ENCODE measurements at regions not wholly inside any gene's neighbourhood (a gene's known extent, or its start where the extent isn't known, plus 50 kb on each side); places are given as distances from the start of the nearest gene placed in this dataset.

DNA sequence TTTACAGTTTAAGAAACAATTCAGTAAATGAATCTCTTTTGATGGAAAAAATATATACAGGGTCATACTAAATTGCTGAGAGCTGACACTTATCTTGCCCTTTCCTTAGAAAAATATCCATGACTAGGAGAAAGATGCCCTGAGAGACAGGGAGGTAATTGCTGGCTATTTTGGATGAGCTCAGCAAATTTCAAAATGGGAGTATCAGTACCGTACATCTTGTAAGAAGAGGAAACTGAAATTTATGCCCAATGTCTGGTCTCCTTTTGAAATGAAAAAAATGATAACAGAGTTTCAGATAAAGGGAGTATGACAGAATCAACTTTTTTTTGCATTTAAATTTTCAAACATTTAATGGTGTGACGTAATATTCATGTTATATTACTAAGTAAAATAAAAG, 415.8 kb upstream of the CDH10 start:
- no peaks in the 10 kb centered on the region for H3K4me1 Mint-ChIP-seq
- Histone ChIP-seq H3K9me3 (ENCODE audit: low read length) (no peaks in the 10 kb centered on the region), H3K4me1 (ENCODE audit: insufficient read depth, low read length) (no peaks in the 10 kb centered on the region), H3K27ac (ENCODE audit: low read depth, low read length) (no peak overlapping the region), H3K27me3 (ENCODE audit: insufficient read depth, low read length, poor library complexity, severe bottlenecking) (no peaks in the 10 kb centered on the region), H3K36me3 (ENCODE audit: insufficient read depth, low read length) (no peaks in the 10 kb centered on the region), H3K4me3 (ENCODE audit: low read length) (no peak overlapping the region)
- ChIA-PET POLR2A (no interaction called here), CTCF (no interaction called here)
- no peaks in the 10 kb centered on the region for H3K27me3 Mint-ChIP-seq
- H3K9me3 Mint-ChIP-seq, result peaks cover 7 to 31% (median 10%) of the 10 kb centered on the region in 5 donors
- no peak overlapping the region for H3K4me3 Mint-ChIP-seq
- H3K27ac Mint-ChIP-seq, result no peak overlapping the region
- DNase-seq, result no peak
- H3K36me3 Mint-ChIP-seq, result no peaks in the 10 kb centered on the region

DNA sequence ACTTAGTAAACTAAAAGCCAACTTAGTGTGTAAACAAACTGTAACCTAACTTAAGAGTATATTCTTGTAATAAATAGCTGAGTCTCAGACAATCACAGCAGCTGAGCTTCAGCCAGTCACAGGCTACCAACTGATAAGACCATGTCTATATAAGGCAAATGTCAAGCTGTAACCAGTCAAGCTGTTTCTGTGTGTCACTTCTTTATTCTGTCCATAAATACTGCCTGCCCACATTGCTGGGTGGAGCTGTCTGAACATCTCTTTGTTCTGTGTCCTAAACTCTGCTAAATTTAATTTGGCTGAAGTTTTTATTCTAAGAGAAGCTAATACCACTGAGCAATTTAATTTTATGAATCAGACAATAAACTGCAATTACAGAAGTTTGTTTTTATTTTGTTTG, 412.1 kb upstream of the CDH10 start:
- Mint-ChIP-seq H3K4me1 (no peaks in the 10 kb centered on the region), H3K27me3 (no peaks in the 10 kb centered on the region)
- CTCF ChIA-PET, result no interaction called here

DNA sequence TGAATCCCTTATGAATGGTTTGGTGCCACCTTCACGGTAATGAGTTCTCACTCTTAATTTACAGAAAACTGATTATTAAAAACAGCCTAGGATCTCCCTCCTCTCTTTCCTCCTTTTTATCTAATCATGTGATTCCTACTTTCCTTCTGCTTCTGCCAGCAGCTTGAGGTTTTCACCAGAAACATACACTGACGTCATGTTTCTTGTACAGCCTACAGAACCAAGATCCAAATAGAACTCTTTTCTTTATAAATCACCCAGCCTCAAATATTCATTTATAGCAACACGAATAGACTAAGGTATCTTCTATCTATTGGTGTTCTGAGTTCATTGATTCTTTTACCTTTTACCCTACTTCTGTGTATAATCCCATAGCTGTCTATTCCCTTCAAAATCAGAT, 388.9 kb upstream of the CDH10 start:
- Histone ChIP-seq H3K9me3 (ENCODE audit: low read length) (peaks cover 3% of the 10 kb centered on the region), H3K4me3 (ENCODE audit: low read length) (no peak overlapping the region), H3K27ac (ENCODE audit: low read depth, low read length) (no peak overlapping the region), H3K27me3 (ENCODE audit: insufficient read depth, low read length, poor library complexity, severe bottlenecking) (no peaks in the 10 kb centered on the region), H3K36me3 (ENCODE audit: insufficient read depth, low read length) (no peaks in the 10 kb centered on the region), H3K4me1 (ENCODE audit: insufficient read depth, low read length) (no peaks in the 10 kb centered on the region)
- peaks cover 10 to 44% (median 20%) of the 10 kb centered on the region in 5 donors for H3K9me3 Mint-ChIP-seq
- POLR2A ChIA-PET, result no interaction called here
- no peaks in the 10 kb centered on the region for H3K36me3 Mint-ChIP-seq
- no peak for DNase-seq
- no peaks in the 10 kb centered on the region for H3K4me1 Mint-ChIP-seq
- H3K27me3 Mint-ChIP-seq, result no peaks in the 10 kb centered on the region
- no peak overlapping the region for H3K27ac Mint-ChIP-seq
- CTCF ChIA-PET, result no interaction called here
- no peak overlapping the region for H3K4me3 Mint-ChIP-seq

More for the DNA sequence above, 412.1 kb upstream of the CDH10 start:
- Mint-ChIP-seq H3K4me3 (no peak overlapping the region), H3K9me3 (peaks cover 0 to 36% (median 10%) of the 10 kb centered on the region in 5 donors), H3K27ac (no peak overlapping the region), H3K36me3 (no peaks in the 10 kb centered on the region)
- no peak for DNase-seq
- Histone ChIP-seq H3K36me3 (ENCODE audit: insufficient read depth, low read length) (no peaks in the 10 kb centered on the region), H3K27me3 (ENCODE audit: insufficient read depth, low read length, poor library complexity, severe bottlenecking) (no peaks in the 10 kb centered on the region), H3K4me3 (ENCODE audit: low read length) (no peak overlapping the region), H3K27ac (ENCODE audit: low read depth, low read length) (no peak overlapping the region), H3K4me1 (ENCODE audit: insufficient read depth, low read length) (no peaks in the 10 kb centered on the region), H3K9me3 (ENCODE audit: low read length) (no peaks in the 10 kb centered on the region)
- POLR2A ChIA-PET, result no interaction called here

DNA sequence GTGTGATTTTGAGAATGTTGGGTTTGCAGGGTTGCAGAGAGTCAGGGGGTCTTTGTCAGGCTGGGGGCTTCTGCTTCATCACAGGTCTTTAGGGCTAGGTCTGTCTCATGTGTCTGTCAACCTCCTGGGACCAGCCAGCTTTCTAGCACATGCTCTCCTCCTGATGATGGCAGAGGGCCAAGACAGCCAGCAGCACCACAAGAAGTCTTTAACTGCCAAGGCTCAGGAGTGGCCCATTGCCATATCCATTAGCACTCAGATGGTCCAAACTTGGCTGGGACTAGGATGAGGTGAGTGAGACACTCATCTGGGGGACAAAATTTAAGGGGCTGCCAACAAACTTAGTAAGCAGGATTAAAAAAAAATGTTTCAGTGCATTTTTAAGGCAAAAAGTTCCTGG, 384.2 kb upstream of the CDH10 start:
- CTCF ChIA-PET, result no interaction called here
- Mint-ChIP-seq H3K27me3 (no peaks in the 10 kb centered on the region), H3K4me3 (no peak overlapping the region)

DNA sequence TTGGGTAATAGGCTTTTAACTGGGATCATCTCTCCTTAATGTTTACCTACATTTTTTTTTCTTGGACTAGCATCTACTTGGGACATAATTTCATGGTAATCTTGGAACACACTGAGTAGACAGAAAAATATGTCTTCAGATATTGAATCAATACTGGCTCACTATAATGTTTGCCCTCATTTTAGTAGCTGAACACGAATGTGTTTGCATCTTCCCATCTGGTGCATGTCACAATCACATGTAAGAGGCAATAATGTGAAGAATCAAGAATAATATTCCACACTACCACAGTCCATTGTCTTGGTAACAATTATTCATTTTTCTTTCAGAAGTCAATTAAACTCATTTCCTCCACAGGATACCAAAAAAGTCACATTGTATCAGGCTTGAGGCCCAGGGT, 382.7 kb upstream of the CDH10 start:
- Histone ChIP-seq H3K36me3 (ENCODE audit: insufficient read depth, low read length) (no peaks in the 10 kb centered on the region), H3K27ac (ENCODE audit: low read depth, low read length) (no peak overlapping the region), H3K9me3 (ENCODE audit: low read length) (no peaks in the 10 kb centered on the region), H3K4me3 (ENCODE audit: low read length) (no peak overlapping the region), H3K27me3 (ENCODE audit: insufficient read depth, low read length, poor library complexity, severe bottlenecking) (no peaks in the 10 kb centered on the region), H3K4me1 (ENCODE audit: insufficient read depth, low read length) (no peaks in the 10 kb centered on the region)
- no peak for DNase-seq
- Mint-ChIP-seq H3K4me1 (no peaks in the 10 kb centered on the region), H3K4me3 (no peak overlapping the region), H3K9me3 (peaks cover 11 to 47% (median 25%) of the 10 kb centered on the region in 5 donors), H3K27me3 (no peaks in the 10 kb centered on the region), H3K27ac (no peak overlapping the region), H3K36me3 (no peaks in the 10 kb centered on the region)
- ChIA-PET POLR2A (no interaction called here), CTCF (no interaction called here)

More for the DNA sequence above, 384.2 kb upstream of the CDH10 start:
- no peaks in the 10 kb centered on the region for H3K27me3 ChIP-seq (ENCODE audit: insufficient read depth, low read length, poor library complexity, severe bottlenecking)
- no peaks in the 10 kb centered on the region for H3K36me3 ChIP-seq (ENCODE audit: insufficient read depth, low read length)
- peaks cover 3% of the 10 kb centered on the region for H3K9me3 ChIP-seq (ENCODE audit: low read length)
- POLR2A ChIA-PET, result no interaction called here
- no peak overlapping the region for H3K27ac Mint-ChIP-seq
- peaks cover 17 to 51% (median 22%) of the 10 kb centered on the region in 5 donors for H3K9me3 Mint-ChIP-seq
- no peak overlapping the region for H3K27ac ChIP-seq (ENCODE audit: low read depth, low read length)
- no peaks in the 10 kb centered on the region for H3K4me1 Mint-ChIP-seq
- no peak overlapping the region for H3K4me3 ChIP-seq (ENCODE audit: low read length)
- DNase-seq, result no peak
- H3K36me3 Mint-ChIP-seq, result no peaks in the 10 kb centered on the region
- H3K4me1 ChIP-seq (ENCODE audit: insufficient read depth, low read length), result no peaks in the 10 kb centered on the region

DNA sequence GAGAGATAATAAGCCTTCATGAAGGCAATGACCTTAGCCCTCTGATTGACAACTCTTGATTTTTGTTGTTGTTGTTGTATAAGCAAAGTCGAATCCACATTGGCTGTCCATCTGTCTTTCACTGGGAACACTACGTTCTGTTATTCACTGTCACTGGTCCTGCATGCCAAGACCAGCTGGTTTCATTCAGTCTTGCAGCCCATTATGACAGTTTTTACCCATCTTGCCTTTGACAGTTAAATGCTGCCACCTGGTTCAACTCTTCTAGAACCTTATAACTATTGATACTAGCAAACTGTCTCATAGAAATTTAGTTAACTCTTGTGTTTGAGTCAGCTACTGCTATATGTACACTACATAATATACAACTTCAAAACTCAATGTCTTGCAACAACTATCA, 382.3 kb upstream of the CDH10 start:
- Histone ChIP-seq H3K4me3 (ENCODE audit: low read length) (no peak overlapping the region), H3K36me3 (ENCODE audit: insufficient read depth, low read length) (no peaks in the 10 kb centered on the region), H3K27me3 (ENCODE audit: insufficient read depth, low read length, poor library complexity, severe bottlenecking) (no peaks in the 10 kb centered on the region), H3K4me1 (ENCODE audit: insufficient read depth, low read length) (no peaks in the 10 kb centered on the region), H3K9me3 (ENCODE audit: low read length) (no peaks in the 10 kb centered on the region), H3K27ac (ENCODE audit: low read depth, low read length) (no peak overlapping the region)
- ChIA-PET POLR2A (no interaction called here), CTCF (no interaction called here)
- H3K4me3 Mint-ChIP-seq, result no peak overlapping the region
- H3K36me3 Mint-ChIP-seq, result no peaks in the 10 kb centered on the region
- H3K9me3 Mint-ChIP-seq, result peaks cover 7 to 45% (median 27%) of the 10 kb centered on the region in 5 donors
- H3K27ac Mint-ChIP-seq, result no peak overlapping the region
- no peaks in the 10 kb centered on the region for H3K27me3 Mint-ChIP-seq
- DNase-seq, result no peak
- no peaks in the 10 kb centered on the region for H3K4me1 Mint-ChIP-seq

DNA sequence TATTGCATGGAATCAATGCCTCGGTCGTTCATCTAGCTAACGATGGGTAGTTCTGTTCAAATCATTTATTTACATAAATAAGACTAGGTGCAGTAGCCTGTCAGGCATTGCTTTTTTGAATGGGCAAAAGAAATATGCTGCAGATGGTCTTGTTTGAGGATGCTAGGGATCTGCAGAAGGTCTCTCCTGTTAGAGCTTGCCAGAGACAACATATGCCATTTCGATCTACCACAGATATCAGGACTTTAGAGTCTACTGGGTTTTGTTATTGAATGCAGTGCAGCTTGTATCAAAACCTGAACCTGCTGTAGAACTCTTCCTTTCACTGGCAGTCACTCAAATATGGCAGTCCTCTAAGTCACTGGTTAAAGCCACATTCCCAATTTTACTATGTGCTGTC, 381.1 kb upstream of the CDH10 start:
- Mint-ChIP-seq H3K27ac (no peak overlapping the region), H3K27me3 (no peaks in the 10 kb centered on the region), H3K36me3 (no peaks in the 10 kb centered on the region), H3K4me1 (no peaks in the 10 kb centered on the region), H3K9me3 (peaks cover 7 to 40% (median 28%) of the 10 kb centered on the region in 5 donors), H3K4me3 (no peak overlapping the region)
- no peaks in the 10 kb centered on the region for H3K4me1 ChIP-seq (ENCODE audit: insufficient read depth, low read length)
- CTCF ChIA-PET, result no interaction called here
- no peaks in the 10 kb centered on the region for H3K36me3 ChIP-seq (ENCODE audit: insufficient read depth, low read length)
- H3K27me3 ChIP-seq (ENCODE audit: insufficient read depth, low read length, poor library complexity, severe bottlenecking), result no peaks in the 10 kb centered on the region
- no peaks in the 10 kb centered on the region for H3K9me3 ChIP-seq (ENCODE audit: low read length)
- no peak overlapping the region for H3K27ac ChIP-seq (ENCODE audit: low read depth, low read length)
- POLR2A ChIA-PET, result no interaction called here
- no peak for DNase-seq
- no peak overlapping the region for H3K4me3 ChIP-seq (ENCODE audit: low read length)

DNA sequence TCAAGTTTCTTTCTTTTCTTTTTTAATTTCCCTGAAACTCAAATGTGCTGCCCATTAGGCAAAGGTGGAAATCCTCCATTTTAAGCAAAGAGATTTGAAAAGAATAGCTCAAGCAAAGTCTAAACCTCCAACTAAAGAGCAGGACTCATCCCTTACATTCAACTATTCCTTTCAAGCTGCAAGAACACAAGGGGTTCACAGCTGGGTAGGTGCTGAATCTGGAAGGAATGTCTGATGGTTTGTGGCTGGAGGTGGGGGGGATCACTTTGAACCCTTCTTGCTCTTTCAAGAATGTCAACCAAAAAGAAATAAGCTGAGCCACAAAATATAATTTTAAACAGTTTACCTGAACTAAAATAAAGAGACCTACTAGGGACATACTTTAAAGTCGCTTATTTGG, 375.7 kb upstream of the CDH10 start:
- CTCF ChIA-PET, result no interaction called here
- Mint-ChIP-seq H3K27ac (no peak overlapping the region), H3K9me3 (peaks cover 2 to 29% (median 21%) of the 10 kb centered on the region in 5 donors), H3K27me3 (no peaks in the 10 kb centered on the region), H3K4me3 (no peak overlapping the region), H3K36me3 (no peaks in the 10 kb centered on the region), H3K4me1 (no peaks in the 10 kb centered on the region)
- Histone ChIP-seq H3K4me3 (ENCODE audit: low read length) (no peak overlapping the region), H3K27ac (ENCODE audit: low read depth, low read length) (no peak overlapping the region), H3K36me3 (ENCODE audit: insufficient read depth, low read length) (no peaks in the 10 kb centered on the region), H3K27me3 (ENCODE audit: insufficient read depth, low read length, poor library complexity, severe bottlenecking) (no peaks in the 10 kb centered on the region), H3K4me1 (ENCODE audit: insufficient read depth, low read length) (no peaks in the 10 kb centered on the region), H3K9me3 (ENCODE audit: low read length) (no peaks in the 10 kb centered on the region)
- no peak for DNase-seq
- POLR2A ChIA-PET, result no interaction called here

DNA sequence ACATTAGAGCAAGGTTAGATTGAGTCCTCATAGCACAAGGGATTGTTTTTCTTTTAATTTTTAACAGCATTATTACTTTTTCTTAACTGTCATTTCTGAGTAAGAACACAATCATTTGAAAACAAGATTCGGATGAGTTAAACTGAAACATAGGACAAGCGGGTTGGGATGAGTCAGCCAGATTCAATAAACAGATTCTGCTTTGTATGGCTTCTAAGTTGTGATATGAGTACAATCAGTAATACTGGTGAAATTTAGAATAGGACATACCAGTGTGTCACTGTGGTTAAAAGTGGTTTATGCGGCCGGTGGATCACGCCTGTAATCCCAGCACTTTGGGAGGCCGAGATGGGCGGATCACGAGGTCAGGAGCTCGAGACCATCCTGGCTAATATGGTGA, 364.3 kb upstream of the CDH10 start:
- H3K9me3 Mint-ChIP-seq, result peaks cover 10 to 30% (median 11%) of the 10 kb centered on the region in 5 donors
- Histone ChIP-seq H3K4me1 (ENCODE audit: insufficient read depth, low read length) (no peaks in the 10 kb centered on the region), H3K9me3 (ENCODE audit: low read length) (no peaks in the 10 kb centered on the region), H3K36me3 (ENCODE audit: insufficient read depth, low read length) (no peaks in the 10 kb centered on the region), H3K4me3 (ENCODE audit: low read length) (no peak overlapping the region), H3K27me3 (ENCODE audit: insufficient read depth, low read length, poor library complexity, severe bottlenecking) (no peaks in the 10 kb centered on the region), H3K27ac (ENCODE audit: low read depth, low read length) (no peak overlapping the region)
- ChIA-PET CTCF (no interaction called here), POLR2A (no interaction called here)
- no peak for DNase-seq
- no peaks in the 10 kb centered on the region for H3K4me1 Mint-ChIP-seq
- peaks cover 0 to 1% of the 10 kb centered on the region in 2 donors for H3K27me3 Mint-ChIP-seq
- H3K4me3 Mint-ChIP-seq, result no peak overlapping the region
- H3K27ac Mint-ChIP-seq, result no peak overlapping the region
- H3K36me3 Mint-ChIP-seq, result peaks cover 0 to 2% (median 0%) of the 10 kb centered on the region in 3 donors
